ENCODE measurements at regions not wholly inside any gene's neighbourhood (a gene's known extent, or its start where the extent isn't known, plus 50 kb on each side); places are given as distances from the start of the nearest gene placed in this dataset.

DNA sequence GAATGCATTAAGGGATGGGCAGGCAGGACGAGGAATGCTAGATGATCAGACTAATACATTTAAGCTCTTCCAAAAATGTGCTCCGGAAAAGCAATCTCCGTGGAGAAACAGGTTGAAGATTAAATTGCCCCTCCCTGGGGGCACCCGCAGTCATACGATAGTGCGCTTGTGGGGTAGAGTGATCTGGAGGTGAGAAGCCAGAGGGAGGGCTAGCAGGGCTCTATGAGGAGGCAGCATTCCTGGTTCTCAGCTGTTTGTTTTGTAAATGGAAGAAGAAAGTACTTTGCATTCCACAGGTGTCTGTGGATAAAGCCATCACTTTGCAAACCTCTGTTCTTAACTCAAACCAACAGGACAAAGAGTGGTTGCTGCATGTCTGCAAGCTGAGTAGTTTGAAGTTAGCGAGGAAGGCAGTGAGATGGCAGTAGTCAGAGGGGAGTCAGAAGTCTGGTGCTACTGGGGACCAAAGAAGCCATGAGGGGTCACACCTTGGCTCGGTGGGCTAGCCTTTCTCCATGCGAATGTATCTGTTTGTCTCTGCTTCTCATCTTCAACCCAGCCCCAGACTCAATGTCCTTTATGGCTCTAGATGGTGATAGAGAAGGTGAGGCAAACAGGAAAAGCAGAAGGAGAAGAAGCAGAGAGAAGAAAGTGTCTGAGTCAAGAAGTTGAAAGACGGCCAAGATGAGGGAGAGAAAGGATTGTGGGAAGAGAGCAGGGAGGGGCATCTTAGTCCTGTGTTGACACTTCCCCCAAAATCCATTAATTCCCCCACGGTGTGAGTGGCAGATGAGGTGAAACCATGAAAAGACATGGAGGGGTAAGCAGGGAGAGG lies 65.2 kb upstream of the GJA8 start:
- no peak for DNase-seq
- CTCF ChIA-PET = interaction anchor here (1.3 kb wide), 1 partner anchor 11 kb away, joined by 4 read pairs; no protein-coding TSS in a partner anchor

DNA sequence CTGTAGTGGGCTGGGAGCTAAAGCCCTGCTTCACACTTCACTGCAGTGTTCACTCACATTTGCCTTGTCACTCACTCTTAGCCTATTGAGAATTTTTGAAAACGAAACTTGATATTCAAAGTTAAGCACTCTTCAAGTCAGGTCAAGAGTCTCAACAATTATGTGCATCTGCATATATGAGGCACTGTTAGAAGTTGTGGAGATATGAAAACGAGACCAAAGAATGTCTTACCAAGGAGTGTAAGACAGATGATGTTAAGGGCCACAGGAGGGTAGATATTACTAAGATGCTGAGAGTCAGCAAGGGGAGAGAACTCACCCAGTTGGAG lies 64.7 kb upstream of the GJA8 start:
- no peaks in the 10 kb centered on the region for H3K9me3 Mint-ChIP-seq
- H3K4me3 Mint-ChIP-seq = no peak overlapping the region
- ChIA-PET CTCF (no interaction called here), POLR2A (no interaction called here)
- H3K27me3 Mint-ChIP-seq = peaks cover 5% of the 10 kb centered on the region
- no peak for DNase-seq
- H3K36me3 Mint-ChIP-seq (ENCODE audit: low read depth) = no peaks in the 10 kb centered on the region
- peaks cover 4% of the 10 kb centered on the region for H3K4me1 Mint-ChIP-seq
- H3K27ac Mint-ChIP-seq = no peak overlapping the region

More for the DNA sequence above, 65.2 kb upstream of the GJA8 start:
- Mint-ChIP-seq H3K9me3 (no peaks in the 10 kb centered on the region), H3K4me1 (peaks cover 4% of the 10 kb centered on the region), H3K4me3 (no peak overlapping the region), H3K27me3 (peaks cover 5% of the 10 kb centered on the region), H3K36me3 (ENCODE audit: low read depth) (no peaks in the 10 kb centered on the region), H3K27ac (no peak overlapping the region)
- POLR2A ChIA-PET = no interaction called here

GRCh38 chr1:147840909-147841308 lies 61.7 kb upstream of the GJA8 start:
- ChIA-PET CTCF (no interaction called here), POLR2A (no interaction called here)
- DNase-seq = no peak
- peaks cover 2% of the 10 kb centered on the region for H3K27me3 Mint-ChIP-seq
- H3K4me3 Mint-ChIP-seq = no peak overlapping the region
- H3K36me3 Mint-ChIP-seq (ENCODE audit: low read depth) = no peaks in the 10 kb centered on the region
- H3K9me3 Mint-ChIP-seq = no peaks in the 10 kb centered on the region
- no peak overlapping the region for H3K27ac Mint-ChIP-seq
- no peaks in the 10 kb centered on the region for H3K4me1 Mint-ChIP-seq

DNA sequence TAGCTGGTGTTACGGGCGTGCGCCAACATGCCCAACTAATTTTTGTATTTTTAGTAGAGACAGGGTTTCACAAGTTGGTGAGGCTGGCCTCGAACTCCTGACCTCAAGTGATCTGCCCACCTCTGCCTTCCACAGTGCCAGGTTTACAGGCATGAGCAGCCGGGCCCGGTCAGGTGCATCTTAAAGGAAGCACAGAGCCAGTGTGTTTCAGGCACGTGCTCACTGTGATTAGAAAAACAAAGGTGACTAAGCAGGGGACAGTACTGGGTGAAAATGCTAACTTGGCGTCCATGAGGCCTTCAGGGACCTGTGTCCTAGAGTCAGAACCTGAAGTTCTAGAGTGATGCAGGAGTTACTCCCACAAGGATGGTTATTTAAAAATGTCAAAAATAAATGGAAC lies 60.0 kb upstream of the GJA8 start:
- CTCF ChIA-PET = interaction anchor here (0.6 kb wide), 1 partner anchor 356 kb away, joined by 3 read pairs; no protein-coding TSS in a partner anchor

GRCh38 chr1:147843486-147843885 lies 59.1 kb upstream of the GJA8 start:
- CTCF ChIA-PET = interaction anchor here (0.6 kb wide), 1 partner anchor 357 kb away, joined by 3 read pairs; no protein-coding TSS in a partner anchor
- H3K4me1 Mint-ChIP-seq = no peaks in the 10 kb centered on the region

More for the DNA sequence above, 60.0 kb upstream of the GJA8 start:
- DNase-seq = no peak
- Mint-ChIP-seq H3K4me1 (no peaks in the 10 kb centered on the region), H3K27me3 (peaks cover 2% of the 10 kb centered on the region), H3K27ac (no peak overlapping the region), H3K4me3 (no peak overlapping the region), H3K9me3 (no peaks in the 10 kb centered on the region), H3K36me3 (ENCODE audit: low read depth) (no peaks in the 10 kb centered on the region)
- POLR2A ChIA-PET = no interaction called here

DNA sequence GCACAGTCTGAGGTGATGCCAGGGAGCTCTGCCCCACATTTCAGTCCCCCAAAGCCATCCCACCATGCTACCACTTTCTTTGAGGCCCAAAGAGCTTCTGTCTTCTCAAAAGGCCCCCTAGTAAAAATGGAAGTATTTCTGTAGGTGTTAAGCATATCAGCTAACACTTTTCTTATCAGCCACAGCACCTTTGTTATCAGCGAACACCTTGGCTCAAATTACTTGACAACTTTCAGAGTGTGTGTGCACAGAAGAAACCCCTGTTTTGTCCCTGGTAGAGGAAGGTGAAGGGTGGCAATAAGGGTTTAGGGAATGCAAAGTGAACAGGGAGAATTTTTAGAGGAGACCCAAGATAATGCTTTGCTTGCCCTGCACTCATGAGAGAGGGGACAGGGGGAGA lies 54.8 kb upstream of the GJA8 start:
- POLR2A ChIA-PET = no interaction called here

More at GRCh38 chr1:147843486-147843885, 59.1 kb upstream of the GJA8 start:
- Mint-ChIP-seq H3K9me3 (no peaks in the 10 kb centered on the region), H3K27ac (no peak overlapping the region), H3K4me3 (no peak overlapping the region), H3K36me3 (ENCODE audit: low read depth) (no peaks in the 10 kb centered on the region), H3K27me3 (no peaks in the 10 kb centered on the region)
- DNase-seq = no peak
- POLR2A ChIA-PET = no interaction called here

GRCh38 chr1:147849098-147849895 lies 53.3 kb upstream of the GJA8 start:
- H3K9me3 Mint-ChIP-seq = no peaks in the 10 kb centered on the region
- no peak overlapping the region for H3K4me3 Mint-ChIP-seq
- no peaks in the 10 kb centered on the region for H3K4me1 Mint-ChIP-seq
- POLR2A ChIA-PET = no interaction called here
- no peak overlapping the region for H3K27ac Mint-ChIP-seq
- DNase-seq = no peak
- CTCF ChIA-PET = interaction anchor here (1.6 kb wide), 1 partner anchor 13 kb away, joined by 4 read pairs; no protein-coding TSS in a partner anchor
- no peaks in the 10 kb centered on the region for H3K36me3 Mint-ChIP-seq (ENCODE audit: low read depth)
- H3K27me3 Mint-ChIP-seq = no peaks in the 10 kb centered on the region

More for the DNA sequence above, 54.8 kb upstream of the GJA8 start:
- Mint-ChIP-seq H3K27ac (no peak overlapping the region), H3K27me3 (no peaks in the 10 kb centered on the region), H3K4me3 (no peak overlapping the region), H3K36me3 (ENCODE audit: low read depth) (no peaks in the 10 kb centered on the region), H3K9me3 (no peaks in the 10 kb centered on the region), H3K4me1 (no peaks in the 10 kb centered on the region)
- DNase-seq = no peak
- CTCF ChIA-PET = interaction anchor here (1.6 to 2.0 kb wide), 2 partner anchors 11 to 13 kb away, joined by 4 read pairs; no protein-coding TSS in a partner anchor

DNA sequence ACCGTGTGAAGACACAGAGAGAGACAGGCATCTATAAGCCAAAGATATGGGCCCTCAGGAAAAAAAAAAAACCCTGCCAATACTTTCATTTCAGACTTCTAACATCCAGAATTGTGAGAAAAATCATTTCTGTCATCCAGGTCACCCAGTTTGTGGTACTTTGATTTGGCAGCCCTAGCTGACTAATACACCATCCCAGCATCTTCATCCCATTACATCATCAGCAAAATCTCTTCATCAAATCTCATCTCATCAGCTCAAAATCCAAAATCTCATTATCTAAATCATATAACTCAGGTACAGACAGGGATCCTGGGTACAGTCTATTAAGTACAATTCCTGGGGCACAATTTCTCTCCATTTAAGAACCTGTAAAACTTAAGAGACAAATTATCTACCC lies 51.9 kb upstream of the GJA8 start:
- POLR2A ChIA-PET = no interaction called here
- CTCF ChIA-PET = interaction anchor here (1.0 kb wide), 1 partner anchor 20 kb away, joined by 3 read pairs; no protein-coding TSS in a partner anchor
- H3K27me3 Mint-ChIP-seq = no peaks in the 10 kb centered on the region
- no peaks in the 10 kb centered on the region for H3K9me3 Mint-ChIP-seq
- DNase-seq = no peak
- no peak overlapping the region for H3K4me3 Mint-ChIP-seq
- no peaks in the 10 kb centered on the region for H3K36me3 Mint-ChIP-seq (ENCODE audit: low read depth)
- H3K4me1 Mint-ChIP-seq = no peaks in the 10 kb centered on the region
- H3K27ac Mint-ChIP-seq = no peak overlapping the region

- H3K27me3 Mint-ChIP-seq = peaks cover 2% of the 10 kb centered on the region
- DNase-seq = no peak
- H3K4me1 Mint-ChIP-seq = no peaks in the 10 kb centered on the region
- no peak overlapping the region for H3K27ac Mint-ChIP-seq
- H3K36me3 Mint-ChIP-seq (ENCODE audit: low read depth) = no peaks in the 10 kb centered on the region
- ChIA-PET CTCF (no interaction called here), POLR2A (no interaction called here)
- H3K9me3 Mint-ChIP-seq = no peaks in the 10 kb centered on the region
- H3K4me3 Mint-ChIP-seq = no peak overlapping the region
Observed at GRCh38 chr1:147851149-147851548, 51.4 kb upstream of the GJA8 start.

DNA sequence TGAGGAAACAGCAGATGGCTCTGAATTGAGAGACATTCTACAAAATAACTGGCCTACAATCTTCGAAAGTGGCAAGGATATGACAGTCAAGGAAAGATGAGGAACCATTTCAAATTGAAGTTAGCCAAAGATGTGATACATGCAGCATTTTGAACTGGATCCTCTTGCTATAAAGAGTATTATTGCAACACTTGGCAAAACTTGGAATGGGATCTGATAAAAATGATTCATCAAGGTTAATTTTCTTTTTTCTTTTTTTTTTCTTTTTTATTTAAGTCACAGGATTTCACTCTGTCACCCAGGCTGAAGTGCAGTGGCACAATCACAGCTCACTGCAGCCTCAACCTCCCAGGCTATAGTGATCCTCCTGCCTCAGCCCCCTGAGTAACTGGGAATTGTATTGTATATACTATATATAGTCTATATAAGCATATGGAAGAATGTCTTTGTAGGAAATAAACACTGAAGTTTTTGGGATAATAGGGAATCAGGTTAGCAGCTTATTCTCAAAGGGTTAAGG lies 49.8 kb upstream of the GJA8 start:
- ChIA-PET CTCF (no interaction called here), POLR2A (no interaction called here)
- Mint-ChIP-seq H3K27me3 (peaks cover 14% of the 10 kb centered on the region), H3K4me3 (no peak overlapping the region), H3K9me3 (no peaks in the 10 kb centered on the region), H3K4me1 (no peaks in the 10 kb centered on the region), H3K27ac (no peak overlapping the region), H3K36me3 (ENCODE audit: low read depth) (no peaks in the 10 kb centered on the region)
- no peak for DNase-seq
